CD4-positive, alpha-beta T cell treated with Interleukin-15 for 1 hour (primary cell): ENCODE measurements at regions not wholly inside any gene's neighbourhood (a gene's known extent, or its start where the extent isn't known, plus 50 kb on each side); places are given as distances from the start of the nearest gene placed in this dataset.

Experiments used
- DNase-seq: peaks from one replicate; pipeline ENCODE4 v3.0.0-alpha.2; 2020

GRCh38 chr2:2890246-2890645 lies 487.4 kb downstream of the EIPR1 start:
- no peak for DNase-seq

GRCh38 chr2:2889646-2890045 lies 488.0 kb downstream of the EIPR1 start:
- no peak for DNase-seq

DNA sequence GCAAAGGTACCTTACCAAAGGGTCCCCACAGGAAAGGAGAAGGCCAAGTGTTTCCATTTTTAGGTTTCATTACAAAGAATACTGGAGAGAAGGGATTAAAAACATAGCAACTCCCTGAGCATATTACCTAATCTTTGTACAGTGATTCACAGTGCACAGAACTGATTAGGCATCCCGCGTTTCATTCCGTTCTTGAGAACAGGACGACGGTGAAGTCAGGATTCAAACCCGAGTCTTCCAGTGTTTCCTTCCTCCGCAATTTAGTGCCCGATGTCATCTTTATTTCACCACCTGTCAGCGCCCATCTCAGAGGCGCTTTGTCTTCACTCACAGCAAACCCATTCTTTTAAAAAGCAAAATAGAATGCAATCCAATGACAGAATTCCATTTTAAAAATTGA lies 488.5 kb downstream of the EIPR1 start:
- no peak for DNase-seq

GRCh38 chr2:2887772-2888387 lies 489.7 kb downstream of the EIPR1 start:
- DNase-seq: no peak

- DNase-seq: no peak
Observed at GRCh38 chr2:2886922-2887321, 490.7 kb downstream of the EIPR1 start.

- no peak for DNase-seq
Observed at GRCh38 chr2:2881499-2881898, 496.1 kb downstream of the EIPR1 start.

DNA sequence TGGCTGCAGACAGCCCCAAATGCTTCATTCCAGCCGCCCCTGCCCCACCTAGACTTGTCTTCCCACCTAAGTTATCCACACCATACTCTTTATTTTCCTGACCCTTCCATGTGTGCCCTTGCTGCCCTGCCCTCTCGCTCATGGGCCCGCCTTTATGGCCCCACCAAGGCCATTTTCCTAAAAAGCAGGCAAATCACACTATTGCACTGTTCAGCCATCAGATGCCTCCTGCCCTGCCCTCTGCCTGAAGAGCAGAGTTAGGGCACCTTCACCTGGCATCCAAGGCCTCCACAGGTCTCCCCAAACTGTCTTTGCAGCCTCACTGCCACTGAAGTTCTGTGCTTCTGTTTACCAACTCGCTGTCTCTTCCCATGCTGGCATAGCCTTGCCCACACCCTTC lies 496.7 kb downstream of the EIPR1 start:
- DNase-seq: no peak

- DNase-seq: no peak
Observed at GRCh38 chr2:2879781-2880180, 497.8 kb downstream of the EIPR1 start.

DNA sequence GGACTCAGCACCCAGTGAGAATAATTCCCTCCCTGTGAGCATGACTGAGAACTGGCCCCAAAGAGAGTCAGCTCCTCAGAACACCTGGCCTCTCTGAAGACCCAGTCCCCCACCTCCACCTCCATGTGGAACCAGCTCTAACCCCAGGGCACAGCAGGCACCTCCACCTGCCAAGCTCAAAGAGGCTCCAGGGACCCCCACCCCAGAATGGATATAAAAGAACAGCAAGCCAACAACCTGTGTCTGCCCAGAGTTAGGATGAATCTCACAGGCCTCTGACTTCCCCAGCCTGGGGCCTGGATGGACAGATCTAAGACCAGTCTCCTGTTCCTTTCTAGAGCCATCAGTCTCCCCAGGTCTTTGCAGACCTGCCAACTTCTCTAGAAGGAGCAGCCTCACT lies 498.5 kb downstream of the EIPR1 start:
- DNase-seq: no peak

- DNase-seq: no peak
Observed at GRCh38 chr2:2877427-2877826, 500.2 kb downstream of the EIPR1 start.

GRCh38 chr2:2876331-2877221 lies 501.0 kb downstream of the EIPR1 start:
- DNase-seq: no peak

GRCh38 chr2:2875831-2876230 lies 501.8 kb downstream of the EIPR1 start:
- DNase-seq: no peak

DNA sequence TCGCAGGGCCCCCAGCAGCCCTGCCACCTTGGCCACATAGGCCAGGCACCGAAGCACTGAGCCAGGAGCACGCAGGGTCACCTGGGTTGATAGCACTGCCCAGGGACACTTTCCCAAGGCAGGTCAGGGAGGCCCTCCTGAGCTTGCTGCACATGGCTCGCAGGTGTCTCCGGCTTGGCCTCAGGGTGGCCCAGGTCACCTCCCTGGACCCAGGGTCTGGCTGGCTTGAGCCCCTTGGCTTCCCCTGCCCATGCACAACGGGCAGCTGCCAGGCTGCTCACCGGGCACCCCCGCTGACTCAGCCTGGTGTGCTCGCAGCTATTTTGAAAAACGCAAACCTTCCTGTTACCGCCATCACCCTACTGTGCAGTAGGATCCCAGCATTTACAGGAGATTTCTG lies 502.3 kb downstream of the EIPR1 start:
- DNase-seq: no peak

- DNase-seq: no peak
Observed at GRCh38 chr2:2874805-2875204, 502.8 kb downstream of the EIPR1 start.

DNA sequence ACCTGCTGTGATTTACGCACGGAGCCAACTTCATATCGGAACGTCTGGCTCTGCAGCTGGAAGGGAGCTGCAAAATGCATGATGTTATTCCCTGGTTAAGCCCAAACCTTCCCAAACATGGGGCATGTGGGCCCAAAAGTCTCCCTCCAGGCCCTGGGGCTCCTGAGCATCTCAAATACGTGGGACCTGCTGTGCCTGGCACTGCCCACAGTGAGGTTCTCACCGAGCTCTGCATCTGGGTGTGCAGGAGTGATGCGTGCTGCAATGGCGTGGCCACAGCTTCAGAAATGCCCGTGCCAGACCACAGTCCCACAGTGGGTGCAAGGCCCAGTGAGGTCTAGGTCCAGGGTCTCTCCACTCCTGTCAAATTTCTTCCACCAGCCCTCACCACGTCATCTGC lies 503.3 kb downstream of the EIPR1 start:
- no peak for DNase-seq

GRCh38 chr2:2873450-2873811 lies 504.2 kb downstream of the EIPR1 start:
- no peak for DNase-seq

- no peak for DNase-seq
Observed at GRCh38 chr2:2872713-2873449, 504.7 kb downstream of the EIPR1 start.

- no peak for DNase-seq
Observed at GRCh38 chr2:2872309-2872617, 505.4 kb downstream of the EIPR1 start.

GRCh38 chr2:2871480-2872308 lies 505.9 kb downstream of the EIPR1 start:
- no peak for DNase-seq

GRCh38 chr2:2870106-2870505 lies 507.5 kb downstream of the EIPR1 start:
- DNase-seq: no peak

- DNase-seq: no peak
Observed at GRCh38 chr2:2869553-2869952, 508.1 kb downstream of the EIPR1 start.

GRCh38 chr2:2868085-2868484 lies 509.5 kb downstream of the EIPR1 start:
- DNase-seq: no peak

- DNase-seq: no peak
Observed at GRCh38 chr2:2867397-2867979, 510.1 kb downstream of the EIPR1 start.
